Stimulated activated CD4-positive, alpha-beta T cell treated with anti-CD3 and anti-CD28 coated beads, TNF-alpha, amount 100 ng/mL, for 4 hours (primary cell): ENCODE measurements at regions not wholly inside any gene's neighbourhood (a gene's known extent, or its start where the extent isn't known, plus 50 kb on each side); places are given as distances from the start of the nearest gene placed in this dataset.
"Not testable (repeated sequence)": the region's sequence is repeated elsewhere in the genome, so short reads cannot be mapped to it uniquely, and the experiment has no call there.

Experiments
- DNase-seq, 3 experiments: peaks; one replicate each; pipeline ENCODE4 v3.0.0-alpha.2; 2020; ENCODE audit warnings: low read depth in 3 of 3

GRCh38 chr10:64558094-64558835 lies 1037.1 kb downstream of the REEP3 start:
- no peak for DNase-seq

- DNase-seq = no peak
Observed at GRCh38 chr10:64571056-64571455, 1049.9 kb downstream of the REEP3 start.

GRCh38 chr10:64573623-64574325 lies 1052.6 kb downstream of the REEP3 start:
- DNase-seq = no peak

- no peak for DNase-seq
Observed at GRCh38 chr10:64574371-64574770, 1053.2 kb downstream of the REEP3 start.

GRCh38 chr10:64576497-64576896 lies 1055.3 kb downstream of the REEP3 start:
- no peak for DNase-seq

- not testable (repeated sequence) for DNase-seq
Observed at GRCh38 chr10:64578757-64579156, 1057.6 kb downstream of the REEP3 start.

- no peak for DNase-seq
Observed at GRCh38 chr10:64586934-64587503, 1065.8 kb downstream of the REEP3 start.

- no peak for DNase-seq
Observed at GRCh38 chr10:64594072-64594471, 1072.9 kb downstream of the REEP3 start.

GRCh38 chr10:64598600-64598999 lies 1077.4 kb downstream of the REEP3 start:
- DNase-seq = no peak

GRCh38 chr10:64601298-64601697 lies 1080.1 kb downstream of the REEP3 start:
- DNase-seq = no peak

- no peak for DNase-seq
Observed at GRCh38 chr10:64617085-64617484, 1095.9 kb downstream of the REEP3 start.

GRCh38 chr10:64619102-64619501 lies 1097.9 kb downstream of the REEP3 start:
- no peak for DNase-seq

GRCh38 chr10:64626924-64627323 lies 1105.7 kb downstream of the REEP3 start:
- no peak for DNase-seq

GRCh38 chr10:64630534-64630933 lies 1109.3 kb downstream of the REEP3 start:
- DNase-seq = no peak

- DNase-seq = no peak
Observed at GRCh38 chr10:64635906-64636305, 1114.7 kb downstream of the REEP3 start.

GRCh38 chr10:64636461-64636860 lies 1115.3 kb downstream of the REEP3 start:
- no peak for DNase-seq

- no peak for DNase-seq
Observed at GRCh38 chr10:64637939-64638338, 1116.7 kb downstream of the REEP3 start.

GRCh38 chr10:64648915-64649314 lies 1127.7 kb downstream of the REEP3 start:
- no peak for DNase-seq

- no peak for DNase-seq
Observed at GRCh38 chr10:64658528-64658927, 1137.3 kb downstream of the REEP3 start.

GRCh38 chr10:64659311-64659710 lies 1138.1 kb downstream of the REEP3 start:
- DNase-seq = no peak

- DNase-seq = no peak
Observed at GRCh38 chr10:64682043-64682442, 1160.8 kb downstream of the REEP3 start.

- no peak for DNase-seq
Observed at GRCh38 chr10:64690194-64690593, 1169.0 kb downstream of the REEP3 start.

- DNase-seq = no peak
Observed at GRCh38 chr10:64699244-64699643, 1178.0 kb downstream of the REEP3 start.
